HCT116 (cell line): ENCODE measurements at regions not wholly inside any gene's neighbourhood (a gene's known extent, or its start where the extent isn't known, plus 50 kb on each side); places are given as distances from the start of the nearest gene placed in this dataset.

Source experiments
- ATAC-seq: fragments of 200-7000 bp; cut with Tn5 transposase; 2 replicates; pipeline ENCODE4 v1.9.1; 2020; ENCODE audit warnings: mild to moderate bottlenecking, moderate library complexity
- BruUV-seq: library from RNA; stranded (reverse); fragments of 400-500 nt; replicated peaks from 2 replicates; lab custom pipeline; 2021; lab: Mats Ljungman, UMichigan
- CTCF ChIA-PET: fragments of 300-600 bp; sonication (Branson Sonifier 250); formaldehyde crosslinking; loops from one replicate; lab custom pipeline; 2021; ENCODE audit warnings: antibody characterized with exemption; lab: Charles Lee
- POLR2A ChIA-PET: fragments of 300-600, 350-600 bp; sonication (Branson Sonifier 250); formaldehyde crosslinking; loops from one replicate; lab custom pipeline; 2021; ENCODE audit warnings: antibody characterized with exemption; lab: Charles Lee
- RAD21 ChIA-PET, 2 experiments: fragments of 300-600 bp; sonication (Branson Sonifier 250); formaldehyde crosslinking; loops; one replicate each; lab custom pipeline; 2023; ENCODE audit warnings: low total read pairs in 2 of 2; ENCODE audit not compliant: uncharacterized antibody in 2 of 2, unreplicated experiment in 2 of 2, low non-redundant PET in 1 of 2; lab: Charles Lee
- DNase-seq: peaks from one replicate; pipeline ENCODE4 v3.0.0-alpha.2; 2010; ENCODE audit warnings: low read depth, low spot score
- H2AFZ ChIP-seq: fragments of 200-600 bp; shearing (Covaris generic), sonication (generic); 2 replicates; pipeline ENCODE4 v1.6.1; 2017; ENCODE audit warnings: low read depth, mixed run types, mixed read lengths, antibody characterized with exemption, low read length; ENCODE audit not compliant: poor library complexity, severe bottlenecking
- H3K27ac ChIP-seq: 2 replicates; pipeline ENCODE4 v1.5.1; 2012; ENCODE audit warnings: low read depth, low read length
- H3K27me3 ChIP-seq: fragments of 200-600 bp; sonication (generic); 2 replicates; pipeline ENCODE4 v1.6.1; 2016; ENCODE audit warnings: mixed run types, low read length, mixed read lengths; ENCODE audit not compliant: insufficient read depth
- H3K36me3 ChIP-seq, 2 experiments: fragments of 200-500 bp in 1 of 2; fragments of 200-600 bp in 1 of 2; sonication (Bioruptor generic) in 1 of 2; sonication (generic) in 1 of 2; 2 replicates each; pipeline versions ENCODE4 v1.5.1 to v1.6.1; 2014 to 2016; ENCODE audit warnings: low read length in 2 of 2, inconsistent platforms in 1 of 2, mixed read lengths in 1 of 2, mixed run types in 1 of 2; ENCODE audit not compliant: insufficient read depth in 2 of 2, control insufficient read depth in 1 of 2
- H3K4me1 ChIP-seq, 2 experiments: fragments of 200-600 bp in 1 of 2; sonication (generic) in 1 of 2; 2 replicates each; pipeline versions ENCODE4 v1.5.1 to v1.6.1; 2012 to 2017; ENCODE audit warnings: low read length in 2 of 2, inconsistent platforms in 1 of 2, mild to moderate bottlenecking in 1 of 2, mixed read lengths in 1 of 2, mixed run types in 1 of 2, moderate library complexity in 1 of 2; ENCODE audit not compliant: insufficient read depth in 2 of 2, control insufficient read depth in 1 of 2
- H3K4me2 ChIP-seq: fragments of 200-600 bp; sonication (generic); 2 replicates; pipeline ENCODE4 v1.6.1; 2017; ENCODE audit warnings: mixed run types, low read length, mixed read lengths
- H3K4me3 ChIP-seq, 2 experiments: fragments of 200-600 bp in 1 of 2; sonication (generic) in 1 of 2; replicated peaks in 1 of 2; 2 replicates each; pipeline ENCODE4 v1.5.1; 2011 to 2016; ENCODE audit warnings: low read length in 2 of 2, control low read depth in 1 of 2, low read depth in 1 of 2, mild to moderate bottlenecking in 1 of 2, mixed read lengths in 1 of 2, mixed run types in 1 of 2
- H3K79me2 ChIP-seq: fragments of 200-600 bp; sonication (generic); 2 replicates; pipeline ENCODE4 v1.6.1; 2017; ENCODE audit warnings: mild to moderate bottlenecking, mixed run types, low read length, moderate library complexity, mixed read lengths; ENCODE audit not compliant: insufficient read depth
- H3K9ac ChIP-seq: fragments of 200-600 bp; sonication (generic); 2 replicates; pipeline ENCODE4 v1.6.1; 2016; ENCODE audit warnings: low read length, mixed read lengths
- H3K9me2 ChIP-seq: fragments of 200-600 bp; sonication (generic), shearing (Covaris generic); 2 replicates; pipeline ENCODE4 v1.6.1; 2017; ENCODE audit warnings: mixed run types, mild to moderate bottlenecking, moderate library complexity; ENCODE audit not compliant: insufficient read depth
- H3K9me3 ChIP-seq, 2 experiments: fragments of 200-500 bp in 1 of 2; fragments of 200-600 bp in 1 of 2; sonication (Bioruptor generic) in 1 of 2; sonication (generic) in 1 of 2; 2 replicates each; pipeline ENCODE4 v1.6.1; 2014 to 2017; ENCODE audit warnings: low read length in 2 of 2, mixed read lengths in 2 of 2, inconsistent platforms in 1 of 2, low read depth in 1 of 2, mild to moderate bottlenecking in 1 of 2, mixed run types in 1 of 2, moderate library complexity in 1 of 2; ENCODE audit not compliant: control insufficient read depth in 1 of 2, insufficient read depth in 1 of 2
- H4K20me1 ChIP-seq: fragments of 200-600 bp; sonication (generic), shearing (Covaris generic); 2 replicates; pipeline ENCODE4 v1.6.1; 2017; ENCODE audit warnings: mixed run types, mild to moderate bottlenecking, moderate library complexity; ENCODE audit not compliant: insufficient read depth
- ATF3 ChIP-seq: IDR thresholded peaks from 2 replicates; pipeline ENCODE4 v1.6.1; 2012
- CEBPB ChIP-seq: IDR thresholded peaks from 2 replicates; pipeline ENCODE4 v1.6.1; 2012; ENCODE audit warnings: low read depth
- ELF1 ChIP-seq: IDR thresholded peaks from 2 replicates; pipeline ENCODE4 v1.6.1; 2012; ENCODE audit warnings: low read depth, borderline replicate concordance
- EZH2phosphoT487 ChIP-seq: fragments of 200-600 bp; IDR thresholded peaks from 2 replicates; pipeline ENCODE4 v1.6.1; 2018; ENCODE audit warnings: antibody characterized with exemption, borderline replicate concordance
- JUND ChIP-seq: IDR thresholded peaks from 2 replicates; pipeline ENCODE4 v1.6.1; 2012
- MAX ChIP-seq: IDR thresholded peaks from 2 replicates; pipeline ENCODE4 v1.6.1; 2012
- POLR2A ChIP-seq: IDR thresholded peaks from 2 replicates; pipeline ENCODE4 v1.7.0; 2011; ENCODE audit warnings: borderline replicate concordance; ENCODE audit not compliant: insufficient read depth, insufficient read length; ENCODE audit errors: extremely low read depth
- POLR2AphosphoS5 ChIP-seq: IDR thresholded peaks from 2 replicates; pipeline ENCODE4 v1.6.1; 2011; ENCODE audit warnings: mild to moderate bottlenecking, low read depth, low read length, moderate library complexity
- RAD21 ChIP-seq: IDR thresholded peaks from 2 replicates; pipeline ENCODE4 v1.6.1; 2012; ENCODE audit warnings: low read depth, mild to moderate bottlenecking
- REST ChIP-seq: IDR thresholded peaks from 2 replicates; pipeline ENCODE4 v1.6.1; 2012; ENCODE audit warnings: low read depth
- SP1 ChIP-seq: IDR thresholded peaks from 2 replicates; pipeline ENCODE4 v1.6.1; 2012; ENCODE audit warnings: low read depth
- ZBTB33 ChIP-seq: IDR thresholded peaks from 2 replicates; pipeline ENCODE4 v1.6.1; 2011; ENCODE audit warnings: mild to moderate bottlenecking, low read length, moderate library complexity; ENCODE audit not compliant: insufficient replicate concordance; ENCODE audit errors: extremely low read depth
- ZFX ChIP-seq: fragments of 450-650 bp; IDR thresholded peaks from 2 replicates; pipeline ENCODE4 v1.6.1; 2017
- ZNF274 ChIP-seq: fragments of 200-500 bp; sonication (Bioruptor generic); IDR thresholded peaks from 2 replicates; pipeline ENCODE4 v1.6.1; 2014; ENCODE audit warnings: mild to moderate bottlenecking, low read depth, low read length, inconsistent platforms
- intact Hi-C: fragments of 100-400 bp; cut with micrococcal nuclease; formaldehyde crosslinking; loops from 2 replicates; pipeline ENCODE4 v1.10.0; 2022

GRCh38 chr17:6323626-6324356, 111.1 kb downstream of the AIPL1 start:
- no peak overlapping the region for H3K4me3 ChIP-seq
- POLR2A ChIA-PET = no interaction called here
- H3K4me1 ChIP-seq = no peaks in the 10 kb centered on the region
- H4K20me1 ChIP-seq = no peaks in the 10 kb centered on the region
- CTCF ChIA-PET = no interaction called here
- no peaks in the 10 kb centered on the region for H3K36me3 ChIP-seq
- no TSS peak for BruUV-seq
- H3K9ac ChIP-seq = no peak overlapping the region
- H3K27me3 ChIP-seq = peaks cover 27% of the 10 kb centered on the region
- RAD21 ChIA-PET = interaction anchor here in 1 of 2 experiments (0.6 kb wide), 1 partner anchor 183 kb away, joined by 3 read pairs; no protein-coding TSS in a partner anchor
- no peak overlapping the region for H3K27ac ChIP-seq
- no peak overlapping the region for H3K4me2 ChIP-seq
- intact Hi-C loops = no loop called here
- peak; percentile 81 for TF ChIP-seq MAX
- no peak for TF ChIP-seq POLR2A
- no peak for TF ChIP-seq JUND
- peak; percentile 36; the same call in 1 of the 2 replicates for TF ChIP-seq SP1
- DNase-seq (peak; percentile 70), ATAC-seq (peak; percentile 90)
- H3K9me3 ChIP-seq = no peaks in the 10 kb centered on the region
- H2AFZ ChIP-seq = no peak overlapping the region
- no peaks in the 10 kb centered on the region for H3K9me2 ChIP-seq
- H3K79me2 ChIP-seq = no peaks in the 10 kb centered on the region

- intact Hi-C loops = no loop called here
- no peak for TF ChIP-seq MAX
- no peak for TF ChIP-seq POLR2A
- no peak for TF ChIP-seq ZBTB33
- TF ChIP-seq ATF3 = no peak
- no peak for TF ChIP-seq POLR2AphosphoS5
- no peak for TF ChIP-seq ZFX
- TF ChIP-seq RAD21 = no peak
- no peak for TF ChIP-seq JUND
- no peak for TF ChIP-seq CEBPB
- TF ChIP-seq ELF1 = no peak
- no peak for TF ChIP-seq REST
- TF ChIP-seq ZNF274 = no peak
- no peak for TF ChIP-seq EZH2phosphoT487
These were observed 112.6 kb downstream of the AIPL1 start for GRCh38 chr17:6322316-6322715.

More at GRCh38 chr17:6322316-6322715, 112.6 kb downstream of the AIPL1 start:
- Histone ChIP-seq H3K9me2 (no peaks in the 10 kb centered on the region), H3K9me3 (no peaks in the 10 kb centered on the region), H3K27me3 (peaks cover 40% of the 10 kb centered on the region), H3K4me2 (no peak overlapping the region), H3K79me2 (no peaks in the 10 kb centered on the region), H3K36me3 (no peaks in the 10 kb centered on the region), H2AFZ (no peak overlapping the region), H4K20me1 (no peaks in the 10 kb centered on the region), H3K4me1 (no peaks in the 10 kb centered on the region), H3K4me3 (no peak overlapping the region), H3K9ac (no peak overlapping the region), H3K27ac (no peak overlapping the region)
- ChIA-PET RAD21 (no interaction called here), CTCF (no interaction called here), POLR2A (interaction anchor here (0.7 kb wide), 1 partner anchor 1130 kb away, joined by 3 read pairs; no protein-coding TSS in a partner anchor)
- no peak for ATAC-seq
- no TSS peak for BruUV-seq
- DNase-seq = no peak
